Prostate gland (tissue), 2 donors: ENCODE measurements at regions not wholly inside any gene's neighbourhood (a gene's known extent, or its start where the extent isn't known, plus 50 kb on each side); places are given as distances from the start of the nearest gene placed in this dataset.

ENCODE experiments used
- CTCF ChIP-seq, 4 experiments: fragments of 200-600 bp in 2 of 4; fragments of 450-650 bp in 2 of 4; sonication (generic) in 2 of 4; IDR thresholded peaks; 1 replicate in 3 of 4; 2 replicates in 1 of 4; pipeline ENCODE4 v1.5.1; 2016 to 2019; ENCODE audit warnings: antibody characterized with exemption in 4 of 4, mild to moderate bottlenecking in 2 of 4, moderate library complexity in 2 of 4
- POLR2A ChIP-seq: fragments of 450-650 bp; IDR thresholded peaks from one replicate; pipeline ENCODE4 v1.6.1; 2016; ENCODE audit warnings: antibody characterized with exemption, mild to moderate bottlenecking
- POLR2AphosphoS5 ChIP-seq: sonication (generic); formaldehyde crosslinking; IDR thresholded peaks from one replicate; pipeline ENCODE4 v1.6.1; 2017; ENCODE audit warnings: antibody characterized with exemption

- TF ChIP-seq POLR2AphosphoS5 = no peak
- no peak for TF ChIP-seq POLR2A
- no peak for TF ChIP-seq CTCF (IDR thresholded peaks at IDR 0.05)
Observed at GRCh38 chr16:73683804-73684203, 612.8 kb upstream of the PSMD7 start.
